ENCODE measurements at regions not wholly inside any gene's neighbourhood (a gene's known extent, or its start where the extent isn't known, plus 50 kb on each side); places are given as distances from the start of the nearest gene placed in this dataset.
A peak's percentile ranks its signal among the peaks of the same experiment; 100 is the strongest.
"Not testable (repeated sequence)": the region's sequence is repeated elsewhere in the genome, so short reads cannot be mapped to it uniquely, and the experiment has no call there.

- H3K9me3 ChIP-seq, result peaks cover 16% of the 10 kb centered on the region
- no peak overlapping the region for H3K27ac ChIP-seq
- H3K4me2 ChIP-seq, result no peak overlapping the region
- H3K9ac ChIP-seq, result no peak overlapping the region
- H3K4me3 ChIP-seq, result no peak overlapping the region
- H3K36me3 ChIP-seq, result no peaks in the 10 kb centered on the region
- no peaks in the 10 kb centered on the region for H3K27me3 ChIP-seq
- TF ChIP-seq Cebpa-rat (IDR thresholded peaks at IDR 0.05), result no peak
- no peaks in the 10 kb centered on the region for H3K4me1 ChIP-seq
- no peaks in the 10 kb centered on the region for H4K20me1 ChIP-seq
Measured at GRCh38 chr13:50291611-50292010, 276.4 kb downstream of the KCNRG start.

GRCh38 chr13:50292081-50292480, 276.8 kb downstream of the KCNRG start:
- Histone ChIP-seq H4K20me1 (no peaks in the 10 kb centered on the region), H3K4me1 (no peaks in the 10 kb centered on the region), H3K4me2 (no peak overlapping the region), H3K36me3 (no peaks in the 10 kb centered on the region), H3K27me3 (no peaks in the 10 kb centered on the region), H3K9ac (no peak overlapping the region), H3K27ac (no peak overlapping the region), H3K4me3 (no peak overlapping the region), H3K9me3 (peaks cover 16% of the 10 kb centered on the region)
- no peak for TF ChIP-seq Cebpa-rat (IDR thresholded peaks at IDR 0.05)

GRCh38 chr13:50294425-50294824, 279.2 kb downstream of the KCNRG start:
- not testable (repeated sequence) for H3K9me3 ChIP-seq, H3K4me3 ChIP-seq, H3K9ac ChIP-seq, H3K4me2 ChIP-seq, H3K36me3 ChIP-seq, H4K20me1 ChIP-seq, H3K27ac ChIP-seq, H3K4me1 ChIP-seq, H3K27me3 ChIP-seq

GRCh38 chr13:50299546-50300249, 284.5 kb downstream of the KCNRG start:
- Histone ChIP-seq H3K9ac (no peak overlapping the region), H3K36me3 (no peaks in the 10 kb centered on the region), H3K4me1 (no peaks in the 10 kb centered on the region), H3K4me2 (no peak overlapping the region), H3K4me3 (no peak overlapping the region), H3K9me3 (peaks cover 5% of the 10 kb centered on the region; the same call in 1 of the 2 replicates), H4K20me1 (no peaks in the 10 kb centered on the region), H3K27me3 (no peaks in the 10 kb centered on the region), H3K27ac (no peak overlapping the region)
- no peak for TF ChIP-seq Cebpa-rat (IDR thresholded peaks at IDR 0.05)

GRCh38 chr13:50303963-50304721, 288.9 kb downstream of the KCNRG start:
- Histone ChIP-seq H3K4me3 (no peak overlapping the region), H3K4me2 (no peak overlapping the region), H3K27me3 (no peaks in the 10 kb centered on the region), H3K9me3 (peaks cover 19% of the 10 kb centered on the region), H3K27ac (no peak overlapping the region), H4K20me1 (no peaks in the 10 kb centered on the region), H3K4me1 (peaks cover 2% of the 10 kb centered on the region), H3K36me3 (no peaks in the 10 kb centered on the region), H3K9ac (no peak overlapping the region)
- no peak for TF ChIP-seq Cebpa-rat (IDR thresholded peaks at IDR 0.05)

- H3K4me1 ChIP-seq, result peaks cover 22% of the 10 kb centered on the region
- no peak for TF ChIP-seq Cebpa-rat (IDR thresholded peaks at IDR 0.05)
- H4K20me1 ChIP-seq, result no peaks in the 10 kb centered on the region
- H3K27ac ChIP-seq, result no peak overlapping the region
- H3K4me2 ChIP-seq, result no peak overlapping the region
- H3K9ac ChIP-seq, result no peak overlapping the region
- no peaks in the 10 kb centered on the region for H3K36me3 ChIP-seq
- no peak overlapping the region for H3K4me3 ChIP-seq
- no peaks in the 10 kb centered on the region for H3K27me3 ChIP-seq
- peaks cover 19% of the 10 kb centered on the region for H3K9me3 ChIP-seq
Measured at GRCh38 chr13:50306156-50306555, 290.9 kb downstream of the KCNRG start.

- H3K4me1 ChIP-seq, result peaks cover 52% of the 10 kb centered on the region
- no peak overlapping the region for H3K9ac ChIP-seq
- no peaks in the 10 kb centered on the region for H3K36me3 ChIP-seq
- peaks cover 19% of the 10 kb centered on the region for H3K9me3 ChIP-seq
- peak overlapping the region; percentile 76 for H3K4me2 ChIP-seq
- TF ChIP-seq Cebpa-rat (IDR thresholded peaks at IDR 0.05), result no peak
- H3K27me3 ChIP-seq, result no peaks in the 10 kb centered on the region
- H3K4me3 ChIP-seq, result no peak overlapping the region
- no peak overlapping the region; the same call in 1 of the 2 replicates for H3K27ac ChIP-seq
- H4K20me1 ChIP-seq, result no peaks in the 10 kb centered on the region
Measured at GRCh38 chr13:50309318-50309717, 294.1 kb downstream of the KCNRG start.

GRCh38 chr13:50309882-50310594, 294.8 kb downstream of the KCNRG start:
- no peak overlapping the region for H3K4me3 ChIP-seq
- peaks cover 59% of the 10 kb centered on the region for H3K4me1 ChIP-seq
- no peaks in the 10 kb centered on the region for H3K36me3 ChIP-seq
- no peaks in the 10 kb centered on the region for H3K27me3 ChIP-seq
- H3K9ac ChIP-seq, result no peak overlapping the region; the same call in 1 of the 2 replicates
- peak overlapping the region; percentile 76 for H3K4me2 ChIP-seq
- peaks cover 15% of the 10 kb centered on the region for H3K9me3 ChIP-seq
- peak overlapping the region; percentile 47; the same call in 1 of the 2 replicates for H3K27ac ChIP-seq
- H4K20me1 ChIP-seq, result no peaks in the 10 kb centered on the region
- no peak for TF ChIP-seq Cebpa-rat (IDR thresholded peaks at IDR 0.05)

- Histone ChIP-seq H3K4me1 (peaks cover 59% of the 10 kb centered on the region), H3K9ac (no peak overlapping the region), H3K9me3 (peaks cover 12% of the 10 kb centered on the region), H3K4me3 (no peak overlapping the region), H3K36me3 (no peaks in the 10 kb centered on the region), H4K20me1 (no peaks in the 10 kb centered on the region), H3K27ac (peak overlapping the region; percentile 47; the same call in 1 of the 2 replicates), H3K4me2 (peak overlapping the region; percentile 76), H3K27me3 (no peaks in the 10 kb centered on the region)
- TF ChIP-seq Cebpa-rat (IDR thresholded peaks at IDR 0.05), result no peak
Measured at GRCh38 chr13:50310734-50311133, 295.5 kb downstream of the KCNRG start.

- no peak for TF ChIP-seq Cebpa-rat (IDR thresholded peaks at IDR 0.05)
- H4K20me1 ChIP-seq, result no peaks in the 10 kb centered on the region
- no peaks in the 10 kb centered on the region for H3K27me3 ChIP-seq
- no peak overlapping the region for H3K4me3 ChIP-seq
- peaks cover 20% of the 10 kb centered on the region for H3K4me1 ChIP-seq
- no peaks in the 10 kb centered on the region for H3K36me3 ChIP-seq
- H3K9me3 ChIP-seq, result peaks cover 4% of the 10 kb centered on the region; the same call in 1 of the 2 replicates
- H3K27ac ChIP-seq, result no peak overlapping the region
- H3K9ac ChIP-seq, result no peak overlapping the region
- H3K4me2 ChIP-seq, result no peak overlapping the region
Measured at GRCh38 chr13:50318887-50319286, 303.6 kb downstream of the KCNRG start.

All from BLaER1 (cell line).